Ishikawa (cell line): ENCODE measurements at regions not wholly inside any gene's neighbourhood (a gene's known extent, or its start where the extent isn't known, plus 50 kb on each side); places are given as distances from the start of the nearest gene placed in this dataset.

ENCODE experiments used
- CEBPB ChIP-seq: IDR thresholded peaks from 2 replicates; pipeline ENCODE4 v1.6.1; 2012
- CREB1 ChIP-seq: IDR thresholded peaks from 2 replicates; pipeline ENCODE4 v1.6.1; 2012; ENCODE audit warnings: low read depth
- EGR1 ChIP-seq: IDR thresholded peaks from 2 replicates; pipeline ENCODE4 v1.6.1; 2012
- EP300 ChIP-seq: IDR thresholded peaks from 2 replicates; pipeline ENCODE4 v1.6.1; 2012; ENCODE audit warnings: borderline replicate concordance
- FOXM1 ChIP-seq: IDR thresholded peaks from 2 replicates; pipeline ENCODE4 v1.6.1; 2012; ENCODE audit warnings: low read depth, borderline replicate concordance
- NFIC ChIP-seq: IDR thresholded peaks from 2 replicates; pipeline ENCODE4 v1.6.1; 2012
- RAD21 ChIP-seq: IDR thresholded peaks from 2 replicates; pipeline ENCODE4 v1.6.1; 2012; ENCODE audit warnings: low read depth
- TAF1 ChIP-seq: IDR thresholded peaks from 2 replicates; pipeline ENCODE4 v1.6.1; 2012; ENCODE audit warnings: low read depth, mild to moderate bottlenecking
- TCF12 ChIP-seq: IDR thresholded peaks from 2 replicates; pipeline ENCODE4 v1.6.1; 2012; ENCODE audit warnings: low read depth
- TEAD4 ChIP-seq: IDR thresholded peaks from 2 replicates; pipeline ENCODE4 v1.6.1; 2012
- YY1 ChIP-seq: IDR thresholded peaks from 2 replicates; pipeline ENCODE4 v1.6.1; 2012; ENCODE audit warnings: low read depth
- ZBTB7A ChIP-seq: IDR thresholded peaks from 2 replicates; pipeline ENCODE4 v1.6.1; 2012; ENCODE audit warnings: low read depth
- TF ChIP-seq, protein P1 (sequence below): IDR thresholded peaks from 2 replicates; pipeline ENCODE4 v1.6.1; 2012
- TF ChIP-seq, protein P2 (sequence below): IDR thresholded peaks from 2 replicates; pipeline ENCODE4 v1.6.1; 2012
- TF ChIP-seq, protein P3 (sequence below): IDR thresholded peaks from 2 replicates; pipeline ENCODE4 v1.6.1; 2012; ENCODE audit warnings: low read depth, mild to moderate bottlenecking

DNA sequence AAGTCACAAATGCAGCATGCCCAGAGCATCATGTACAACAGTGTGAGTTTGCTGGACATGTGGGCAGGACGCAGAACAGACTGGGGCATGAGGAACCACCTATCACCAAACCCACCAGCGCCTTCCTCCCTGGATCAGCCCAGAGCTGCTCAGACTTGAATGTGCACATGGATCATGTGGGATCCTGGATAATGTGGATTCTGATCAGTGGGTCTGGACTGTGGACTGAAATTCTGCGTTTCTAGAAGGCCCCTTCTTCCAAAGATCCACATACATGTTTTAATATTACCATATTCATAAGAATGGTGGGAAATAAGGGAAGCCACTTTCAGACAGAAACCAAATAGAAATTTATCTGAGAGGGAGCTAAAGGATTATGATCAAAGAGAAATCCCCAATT lies 85.6 kb upstream of the VPREB1 start:
- TF ChIP-seq EGR1 (no peak), RAD21 (no peak), TCF12 (no peak), NFIC (no peak), CEBPB (no peak), EP300 (no peak), FOXM1 (no peak), ZBTB7A (no peak), TAF1 (no peak), CREB1 (no peak), YY1 (no peak), TEAD4 (no peak)
- TF ChIP-seq, protein P1, sequence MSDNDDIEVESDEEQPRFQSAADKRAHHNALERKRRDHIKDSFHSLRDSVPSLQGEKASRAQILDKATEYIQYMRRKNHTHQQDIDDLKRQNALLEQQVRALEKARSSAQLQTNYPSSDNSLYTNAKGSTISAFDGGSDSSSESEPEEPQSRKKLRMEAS, result no peak
- TF ChIP-seq, protein P2, sequence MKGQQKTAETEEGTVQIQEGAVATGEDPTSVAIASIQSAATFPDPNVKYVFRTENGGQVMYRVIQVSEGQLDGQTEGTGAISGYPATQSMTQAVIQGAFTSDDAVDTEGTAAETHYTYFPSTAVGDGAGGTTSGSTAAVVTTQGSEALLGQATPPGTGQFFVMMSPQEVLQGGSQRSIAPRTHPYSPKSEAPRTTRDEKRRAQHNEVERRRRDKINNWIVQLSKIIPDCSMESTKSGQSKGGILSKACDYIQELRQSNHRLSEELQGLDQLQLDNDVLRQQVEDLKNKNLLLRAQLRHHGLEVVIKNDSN, result no peak
- TF ChIP-seq, protein P3, sequence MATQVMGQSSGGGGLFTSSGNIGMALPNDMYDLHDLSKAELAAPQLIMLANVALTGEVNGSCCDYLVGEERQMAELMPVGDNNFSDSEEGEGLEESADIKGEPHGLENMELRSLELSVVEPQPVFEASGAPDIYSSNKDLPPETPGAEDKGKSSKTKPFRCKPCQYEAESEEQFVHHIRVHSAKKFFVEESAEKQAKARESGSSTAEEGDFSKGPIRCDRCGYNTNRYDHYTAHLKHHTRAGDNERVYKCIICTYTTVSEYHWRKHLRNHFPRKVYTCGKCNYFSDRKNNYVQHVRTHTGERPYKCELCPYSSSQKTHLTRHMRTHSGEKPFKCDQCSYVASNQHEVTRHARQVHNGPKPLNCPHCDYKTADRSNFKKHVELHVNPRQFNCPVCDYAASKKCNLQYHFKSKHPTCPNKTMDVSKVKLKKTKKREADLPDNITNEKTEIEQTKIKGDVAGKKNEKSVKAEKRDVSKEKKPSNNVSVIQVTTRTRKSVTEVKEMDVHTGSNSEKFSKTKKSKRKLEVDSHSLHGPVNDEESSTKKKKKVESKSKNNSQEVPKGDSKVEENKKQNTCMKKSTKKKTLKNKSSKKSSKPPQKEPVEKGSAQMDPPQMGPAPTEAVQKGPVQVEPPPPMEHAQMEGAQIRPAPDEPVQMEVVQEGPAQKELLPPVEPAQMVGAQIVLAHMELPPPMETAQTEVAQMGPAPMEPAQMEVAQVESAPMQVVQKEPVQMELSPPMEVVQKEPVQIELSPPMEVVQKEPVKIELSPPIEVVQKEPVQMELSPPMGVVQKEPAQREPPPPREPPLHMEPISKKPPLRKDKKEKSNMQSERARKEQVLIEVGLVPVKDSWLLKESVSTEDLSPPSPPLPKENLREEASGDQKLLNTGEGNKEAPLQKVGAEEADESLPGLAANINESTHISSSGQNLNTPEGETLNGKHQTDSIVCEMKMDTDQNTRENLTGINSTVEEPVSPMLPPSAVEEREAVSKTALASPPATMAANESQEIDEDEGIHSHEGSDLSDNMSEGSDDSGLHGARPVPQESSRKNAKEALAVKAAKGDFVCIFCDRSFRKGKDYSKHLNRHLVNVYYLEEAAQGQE, result no peak

DNA sequence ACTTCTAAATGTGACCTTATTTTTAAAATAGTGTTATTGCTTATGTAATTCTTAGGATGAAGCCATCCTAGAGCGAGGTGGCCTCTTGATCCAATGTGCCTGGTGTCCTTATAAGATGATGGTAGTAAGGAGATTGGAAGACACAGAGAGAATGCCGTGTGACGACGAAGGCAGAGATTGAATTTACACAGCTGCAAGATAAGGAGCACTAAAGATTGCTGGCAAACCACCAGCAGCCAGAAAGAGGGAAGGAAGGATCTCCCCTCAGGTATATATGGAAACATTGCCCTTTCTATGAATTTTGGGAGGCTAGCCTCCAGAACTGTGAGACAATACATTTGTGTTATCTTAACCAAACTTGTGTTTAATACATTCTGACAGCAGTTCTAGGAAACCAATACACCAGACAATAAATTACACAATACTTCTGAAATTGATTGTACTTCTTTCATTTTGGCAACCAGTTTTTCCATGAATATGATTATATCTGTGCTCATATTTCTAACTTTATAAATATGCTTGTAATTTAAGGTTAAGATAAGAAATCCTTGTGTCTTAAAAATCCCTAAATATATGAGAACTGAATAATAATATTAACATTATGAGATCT lies 86.3 kb upstream of the VPREB1 start:
- TF ChIP-seq, protein P3, result no peak
- TF ChIP-seq FOXM1 (no peak), NFIC (no peak)

DNA sequence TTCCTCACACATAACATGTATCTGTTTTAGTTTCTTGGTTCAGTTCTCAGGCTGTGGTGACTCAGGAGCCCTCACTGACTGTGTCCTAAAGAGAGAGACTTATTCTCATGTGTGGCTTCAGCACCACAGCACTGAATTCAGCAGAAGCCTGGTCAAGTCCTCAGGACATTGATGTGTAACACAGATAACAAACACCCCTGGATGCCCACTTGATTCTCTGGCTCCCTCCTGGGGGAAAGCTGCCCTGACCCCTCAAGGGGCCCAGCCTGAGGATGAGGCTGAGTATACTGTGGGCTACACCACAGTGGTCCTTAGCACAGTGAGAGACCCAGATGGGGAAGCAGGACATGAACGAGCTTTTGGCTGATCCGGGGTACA lies 87.2 kb upstream of the VPREB1 start:
- TF ChIP-seq CEBPB (no peak), RAD21 (no peak), EP300 (no peak), NFIC (no peak), CREB1 (no peak), TAF1 (no peak), YY1 (no peak), ZBTB7A (no peak), EGR1 (no peak), TCF12 (no peak), FOXM1 (no peak), TEAD4 (no peak)
- TF ChIP-seq, protein P3, result no peak
- TF ChIP-seq, protein P1, result no peak
- TF ChIP-seq, protein P2, result no peak

DNA sequence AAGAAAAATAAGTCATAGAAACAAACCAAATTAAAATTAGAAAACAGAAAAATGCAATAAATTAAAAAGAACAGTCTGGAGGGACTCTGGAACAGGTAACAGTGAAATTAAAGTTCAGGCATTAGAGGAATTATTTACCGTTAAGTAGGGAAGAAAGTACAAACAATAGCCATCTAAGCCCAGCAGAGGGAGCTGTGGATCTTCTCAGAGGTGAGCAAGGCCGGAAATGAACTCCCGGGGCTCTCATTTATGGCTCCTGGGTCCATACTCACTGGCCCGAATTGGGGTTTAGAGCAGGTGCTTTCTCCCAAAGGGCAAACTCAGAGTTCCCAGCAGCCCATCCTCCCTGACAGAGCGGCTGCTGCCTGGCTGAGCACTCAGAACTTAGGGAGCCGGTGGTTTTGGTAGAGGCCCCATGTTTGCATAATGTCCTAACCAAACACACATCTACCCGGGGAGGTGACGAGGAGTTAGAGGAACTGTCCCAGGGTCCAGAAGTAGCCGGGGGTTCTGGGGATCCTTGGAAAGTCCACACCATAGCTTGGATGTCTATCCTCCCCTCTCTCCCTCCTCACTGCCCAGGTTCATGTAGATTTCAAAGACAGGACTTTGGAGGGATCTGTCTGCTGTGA lies 87.8 kb upstream of the VPREB1 start:
- TF ChIP-seq TAF1, result no peak
- no peak for TF ChIP-seq EGR1
- TF ChIP-seq RAD21, result peak; percentile 54
- TF ChIP-seq, protein P2, result no peak
